Right lobe of liver (tissue), 4 donors: ENCODE measurements at regions not wholly inside any gene's neighbourhood (a gene's known extent, or its start where the extent isn't known, plus 50 kb on each side); places are given as distances from the start of the nearest gene placed in this dataset.

ENCODE experiments used
- POLR2A ChIP-seq: fragments of 450-650 bp; IDR thresholded peaks from one replicate; pipeline ENCODE4 v1.6.1; 2017; ENCODE audit warnings: antibody characterized with exemption, mild to moderate bottlenecking
- TF ChIP-seq, protein P1 (sequence below), 4 donors: fragments of 200-600 bp in 3 of 4; fragments of 450-650 bp in 1 of 4; IDR thresholded peaks; one replicate each; pipeline versions ENCODE4 v1.5.1 to v1.8.0; 2016 to 2022; ENCODE audit warnings: antibody characterized with exemption in 4 of 4, mild to moderate bottlenecking in 2 of 4
- donor health status: DM: no; HTN: no; CAD: no.
- donor health status: DM: no; HTN: no; CAD: no.
- donor health status: DM: no; HTN: yes; CAD: no.

DNA sequence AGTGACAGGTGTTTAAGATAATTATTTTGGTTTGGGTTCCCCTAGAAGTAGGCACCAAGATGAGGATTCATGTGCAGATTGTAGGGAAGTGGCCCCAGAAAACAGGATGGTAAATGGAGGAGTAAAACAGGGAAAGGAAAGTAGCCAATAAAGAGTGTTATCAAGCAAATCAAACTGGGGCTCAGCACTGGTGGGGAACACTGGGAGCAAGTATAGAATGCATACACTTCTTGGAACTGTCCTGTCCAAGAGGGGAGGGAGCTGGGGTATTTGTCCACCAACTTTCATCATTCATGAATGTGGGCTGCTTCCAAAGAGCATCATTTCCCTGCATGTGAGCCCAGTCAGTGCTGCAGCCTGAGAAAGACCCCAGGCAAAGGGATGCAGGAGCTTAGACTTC, 215.7 kb upstream of the IRX5 start:
- TF ChIP-seq, protein P1, sequence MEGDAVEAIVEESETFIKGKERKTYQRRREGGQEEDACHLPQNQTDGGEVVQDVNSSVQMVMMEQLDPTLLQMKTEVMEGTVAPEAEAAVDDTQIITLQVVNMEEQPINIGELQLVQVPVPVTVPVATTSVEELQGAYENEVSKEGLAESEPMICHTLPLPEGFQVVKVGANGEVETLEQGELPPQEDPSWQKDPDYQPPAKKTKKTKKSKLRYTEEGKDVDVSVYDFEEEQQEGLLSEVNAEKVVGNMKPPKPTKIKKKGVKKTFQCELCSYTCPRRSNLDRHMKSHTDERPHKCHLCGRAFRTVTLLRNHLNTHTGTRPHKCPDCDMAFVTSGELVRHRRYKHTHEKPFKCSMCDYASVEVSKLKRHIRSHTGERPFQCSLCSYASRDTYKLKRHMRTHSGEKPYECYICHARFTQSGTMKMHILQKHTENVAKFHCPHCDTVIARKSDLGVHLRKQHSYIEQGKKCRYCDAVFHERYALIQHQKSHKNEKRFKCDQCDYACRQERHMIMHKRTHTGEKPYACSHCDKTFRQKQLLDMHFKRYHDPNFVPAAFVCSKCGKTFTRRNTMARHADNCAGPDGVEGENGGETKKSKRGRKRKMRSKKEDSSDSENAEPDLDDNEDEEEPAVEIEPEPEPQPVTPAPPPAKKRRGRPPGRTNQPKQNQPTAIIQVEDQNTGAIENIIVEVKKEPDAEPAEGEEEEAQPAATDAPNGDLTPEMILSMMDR (IDR thresholded peaks at IDR 0.05): no peak
- TF ChIP-seq POLR2A: no peak
